Gastrocnemius medialis (tissue), 4 donors: ENCODE measurements at regions not wholly inside any gene's neighbourhood (a gene's known extent, or its start where the extent isn't known, plus 50 kb on each side); places are given as distances from the start of the nearest gene placed in this dataset.
"Not testable (repeated sequence)": the region's sequence is repeated elsewhere in the genome, so short reads cannot be mapped to it uniquely, and the experiment has no call there.

ENCODE experiments used
- ATAC-seq, 2 donors: fragments of 150-250 bp; one replicate each; pipeline ENCODE4 v1.9.1; 2016
- DNase-seq, 2 donors: peaks; one replicate each; pipeline ENCODE4 v3.0.0-alpha.2; 2019
- H3K27ac ChIP-seq, 4 donors: fragments of 200-600 bp; sonication (generic); 1 replicate in 1 of 4; 2 replicates in 3 of 4; pipeline ENCODE4 v1.5.1; 2016 to 2018; ENCODE audit warnings: mild to moderate bottlenecking in 2 of 4, moderate library complexity in 1 of 4
- H3K27me3 ChIP-seq, 3 donors: fragments of 200-600 bp; sonication (generic) in 2 of 3; 1 replicate in 1 of 3; 2 replicates in 2 of 3; pipeline versions ENCODE4 v1.5.1 to v1.6.0; 2016 to 2019; ENCODE audit warnings: mild to moderate bottlenecking in 1 of 3, moderate library complexity in 1 of 3
- H3K36me3 ChIP-seq, 2 donors: fragments of 200-600 bp; sonication (generic) in 1 of 2; one replicate each; pipeline ENCODE4 v1.5.1; 2017 to 2018
- H3K4me1 ChIP-seq, 2 donors: fragments of 200-600 bp; sonication (generic) in 1 of 2; one replicate each; pipeline ENCODE4 v1.5.1; 2016 to 2017; ENCODE audit warnings: mild to moderate bottlenecking in 2 of 2
- H3K4me3 ChIP-seq, 4 donors: fragments of 200-600 bp; sonication (generic) in 3 of 4; 1 replicate in 1 of 4; 2 replicates in 3 of 4; pipeline ENCODE4 v1.5.1; 2016 to 2019; ENCODE audit warnings: mild to moderate bottlenecking in 2 of 4
- H3K9me3 ChIP-seq, 3 donors: fragments of 200-600 bp; sonication (generic) in 2 of 3; 1 replicate in 1 of 3; 2 replicates in 2 of 3; pipeline ENCODE4 v1.5.1; 2016 to 2019
- CTCF ChIP-seq, 5 experiments: fragments of 450-650 bp in 3 of 5; fragments of 200-600 bp in 2 of 5; sonication (generic) in 2 of 5; IDR thresholded peaks in 4 of 5; conservative IDR thresholded peaks in 1 of 5; 1 replicate in 4 of 5; 2 replicates in 1 of 5; pipeline ENCODE4 v1.5.1; 2016 to 2019; ENCODE audit warnings: antibody characterized with exemption in 5 of 5, mild to moderate bottlenecking in 3 of 5, moderate library complexity in 3 of 5
- POLR2A ChIP-seq, 2 donors: fragments of 450-650 bp; IDR thresholded peaks; one replicate each; pipeline ENCODE4 v1.6.1; 2017; ENCODE audit warnings: antibody characterized with exemption in 2 of 2, mild to moderate bottlenecking in 2 of 2, moderate library complexity in 2 of 2
- in situ Hi-C, 4 donors: fragments of 200-750 bp; cut with MboI; loops; one replicate each; pipeline versions ENCODE4 v1.15.0 to v1.8.0; 2017; ENCODE audit warnings: low sequenced_read_pairs in 4 of 4
- intact Hi-C: fragments of 100-400 bp; cut with DNase I; formaldehyde crosslinking; loops from one replicate; pipeline ENCODE4 v1.15.1; 2023; ENCODE audit warnings: low total_unique reads

GRCh38 chr6:167211881-167212712 lies 54.3 kb upstream of the GPR31 start:
- TF ChIP-seq CTCF (IDR thresholded peaks at IDR 0.05 in 4 of 5, conservative IDR thresholded peaks at IDR 0.05 in 1 of 5) (no peak), POLR2A (IDR thresholded peaks at IDR 0.05) (no peak)
- Histone ChIP-seq H3K9me3 (no peaks in the 10 kb centered on the region), H3K27me3 (no peaks in the 10 kb centered on the region), H3K36me3 (no peaks in the 10 kb centered on the region), H3K4me1 (no peaks in the 10 kb centered on the region), H3K4me3 (no peak overlapping the region), H3K27ac (no peak overlapping the region)
- no peak for DNase-seq
- ATAC-seq = no peak
- in situ Hi-C loops (no loop called here), intact Hi-C loops (no loop called here)

- Histone ChIP-seq H3K27me3 (no peaks in the 10 kb centered on the region), H3K36me3 (no peaks in the 10 kb centered on the region), H3K4me3 (no peak overlapping the region), H3K27ac (no peak overlapping the region), H3K9me3 (no peaks in the 10 kb centered on the region), H3K4me1 (no peaks in the 10 kb centered on the region)
- in situ Hi-C loops = no loop called here
- intact Hi-C loops = no loop called here
- ATAC-seq (no peak), DNase-seq (no peak)
- TF ChIP-seq CTCF (IDR thresholded peaks at IDR 0.05 in 4 of 5, conservative IDR thresholded peaks at IDR 0.05 in 1 of 5) (no peak), POLR2A (IDR thresholded peaks at IDR 0.05) (no peak)
These were observed 54.9 kb upstream of the GPR31 start for GRCh38 chr6:167212713-167213005.

- no peak overlapping the region for H3K27ac ChIP-seq
- ATAC-seq (no peak), DNase-seq (no peak)
- H3K4me3 ChIP-seq = no peak overlapping the region
- H3K4me1 ChIP-seq = no peaks in the 10 kb centered on the region
- H3K9me3 ChIP-seq = no peaks in the 10 kb centered on the region
- intact Hi-C loops (no loop called here), in situ Hi-C loops (no loop called here)
- no peaks in the 10 kb centered on the region for H3K36me3 ChIP-seq
- H3K27me3 ChIP-seq = no peaks in the 10 kb centered on the region
- no peak for TF ChIP-seq POLR2A (IDR thresholded peaks at IDR 0.05)
- TF ChIP-seq CTCF (IDR thresholded peaks at IDR 0.05 in 4 of 5, conservative IDR thresholded peaks at IDR 0.05 in 1 of 5) = no peak
These were observed 56.4 kb upstream of the GPR31 start for GRCh38 chr6:167214206-167214605.

- H3K9me3 ChIP-seq, H3K27me3 ChIP-seq, H3K27ac ChIP-seq, DNase-seq, ATAC-seq, H3K4me3 ChIP-seq, intact Hi-C loops, in situ Hi-C loops, H3K4me1 ChIP-seq, H3K36me3 ChIP-seq: not testable (repeated sequence)
These were observed 57.9 kb upstream of the GPR31 start for GRCh38 chr6:167215429-167216250.

- in situ Hi-C loops, ATAC-seq, intact Hi-C loops: not testable (repeated sequence)
These were observed 58.7 kb upstream of the GPR31 start for GRCh38 chr6:167216390-167217050.

GRCh38 chr6:167217073-167217472 lies 59.3 kb upstream of the GPR31 start:
- in situ Hi-C loops, DNase-seq, H3K36me3 ChIP-seq, H3K4me3 ChIP-seq, intact Hi-C loops, ATAC-seq, H3K27ac ChIP-seq, H3K27me3 ChIP-seq, H3K4me1 ChIP-seq, H3K9me3 ChIP-seq: not testable (repeated sequence)

More at GRCh38 chr6:167216390-167217050, 58.7 kb upstream of the GPR31 start:
- H3K27ac ChIP-seq, H3K27me3 ChIP-seq, DNase-seq, H3K4me3 ChIP-seq, H3K4me1 ChIP-seq, H3K36me3 ChIP-seq, H3K9me3 ChIP-seq: not testable (repeated sequence)

GRCh38 chr6:167217951-167218759 lies 60.4 kb upstream of the GPR31 start:
- H3K4me1 ChIP-seq, H3K4me3 ChIP-seq, DNase-seq, in situ Hi-C loops, H3K27me3 ChIP-seq, H3K9me3 ChIP-seq, H3K27ac ChIP-seq, H3K36me3 ChIP-seq, intact Hi-C loops: not testable (repeated sequence)
- ATAC-seq = peak in 1 of 2 donors; percentile 47

GRCh38 chr6:167219079-167219478 lies 61.3 kb upstream of the GPR31 start:
- H3K27me3 ChIP-seq, H3K4me3 ChIP-seq, H3K27ac ChIP-seq, in situ Hi-C loops, H3K4me1 ChIP-seq, DNase-seq, H3K9me3 ChIP-seq, H3K36me3 ChIP-seq, ATAC-seq, intact Hi-C loops: not testable (repeated sequence)
